Glutamatergic neuron (in vitro differentiated cells): ENCODE measurements at regions not wholly inside any gene's neighbourhood (a gene's known extent, or its start where the extent isn't known, plus 50 kb on each side); places are given as distances from the start of the nearest gene placed in this dataset.
"Not testable (repeated sequence)": the region's sequence is repeated elsewhere in the genome, so short reads cannot be mapped to it uniquely, and the experiment has no call there.

ENCODE experiments used
- DNase-seq: peaks from one replicate; pipeline ENCODE4 v3.0.0; 2022
- H3K27ac Mint-ChIP-seq: one replicate; pipeline ENCODE4 v1.8.0; 2020; ENCODE audit warnings: mild to moderate bottlenecking, mixed read lengths, inconsistent platforms; ENCODE audit not compliant: unreplicated experiment
- H3K27me3 Mint-ChIP-seq: one replicate; pipeline ENCODE4 v1.8.0; 2020; ENCODE audit warnings: mild to moderate bottlenecking, moderate library complexity, mixed read lengths, inconsistent platforms; ENCODE audit not compliant: unreplicated experiment
- H3K36me3 Mint-ChIP-seq: one replicate; pipeline ENCODE4 v1.8.0; 2020; ENCODE audit warnings: mild to moderate bottlenecking, mixed read lengths, inconsistent platforms; ENCODE audit not compliant: unreplicated experiment
- H3K4me1 Mint-ChIP-seq: one replicate; pipeline ENCODE4 v1.8.0; 2020; ENCODE audit warnings: mild to moderate bottlenecking, low read depth, mixed read lengths, inconsistent platforms; ENCODE audit not compliant: unreplicated experiment
- H3K4me3 Mint-ChIP-seq: one replicate; pipeline ENCODE4 v1.8.0; 2020; ENCODE audit warnings: mild to moderate bottlenecking, mixed read lengths, inconsistent platforms; ENCODE audit not compliant: unreplicated experiment
- H3K9me3 Mint-ChIP-seq: one replicate; pipeline ENCODE4 v1.8.0; 2020; ENCODE audit warnings: mild to moderate bottlenecking, moderate library complexity, mixed read lengths, inconsistent platforms; ENCODE audit not compliant: unreplicated experiment
- TF ChIP-seq, protein P1 (sequence below): fragments of 200-600 bp; sonication (generic); IDR thresholded peaks from one replicate; pipeline ENCODE4 v1.5.0; 2021; ENCODE audit not compliant: partially characterized antibody, unreplicated experiment

DNA sequence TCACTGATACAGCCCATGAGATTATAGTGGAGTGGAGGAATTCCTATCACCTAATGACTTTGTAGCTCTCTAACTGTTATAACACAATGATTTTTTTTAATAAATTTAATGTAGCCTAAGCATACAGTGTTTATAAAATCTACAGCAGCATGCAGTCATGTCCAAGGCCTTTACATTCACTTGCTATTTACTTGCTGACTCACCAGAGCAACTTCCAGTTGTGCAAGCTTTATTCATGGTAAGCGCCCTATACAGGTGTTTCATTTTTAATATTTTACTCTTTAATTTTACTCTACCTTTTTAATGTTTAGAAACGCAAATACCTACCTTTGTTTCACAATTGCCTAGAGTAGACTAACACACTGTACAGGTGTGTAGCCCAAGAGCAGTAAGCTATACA, 1652.2 kb downstream of the BRINP3 start:
- no peak overlapping the region for H3K4me3 Mint-ChIP-seq
- no peaks in the 10 kb centered on the region for H3K27me3 Mint-ChIP-seq
- H3K9me3 Mint-ChIP-seq = no peaks in the 10 kb centered on the region
- peaks cover 6% of the 10 kb centered on the region for H3K4me1 Mint-ChIP-seq
- H3K27ac Mint-ChIP-seq = no peak overlapping the region
- no peaks in the 10 kb centered on the region for H3K36me3 Mint-ChIP-seq
- TF ChIP-seq, protein P1, sequence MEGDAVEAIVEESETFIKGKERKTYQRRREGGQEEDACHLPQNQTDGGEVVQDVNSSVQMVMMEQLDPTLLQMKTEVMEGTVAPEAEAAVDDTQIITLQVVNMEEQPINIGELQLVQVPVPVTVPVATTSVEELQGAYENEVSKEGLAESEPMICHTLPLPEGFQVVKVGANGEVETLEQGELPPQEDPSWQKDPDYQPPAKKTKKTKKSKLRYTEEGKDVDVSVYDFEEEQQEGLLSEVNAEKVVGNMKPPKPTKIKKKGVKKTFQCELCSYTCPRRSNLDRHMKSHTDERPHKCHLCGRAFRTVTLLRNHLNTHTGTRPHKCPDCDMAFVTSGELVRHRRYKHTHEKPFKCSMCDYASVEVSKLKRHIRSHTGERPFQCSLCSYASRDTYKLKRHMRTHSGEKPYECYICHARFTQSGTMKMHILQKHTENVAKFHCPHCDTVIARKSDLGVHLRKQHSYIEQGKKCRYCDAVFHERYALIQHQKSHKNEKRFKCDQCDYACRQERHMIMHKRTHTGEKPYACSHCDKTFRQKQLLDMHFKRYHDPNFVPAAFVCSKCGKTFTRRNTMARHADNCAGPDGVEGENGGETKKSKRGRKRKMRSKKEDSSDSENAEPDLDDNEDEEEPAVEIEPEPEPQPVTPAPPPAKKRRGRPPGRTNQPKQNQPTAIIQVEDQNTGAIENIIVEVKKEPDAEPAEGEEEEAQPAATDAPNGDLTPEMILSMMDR = no peak
- DNase-seq = no peak

DNA sequence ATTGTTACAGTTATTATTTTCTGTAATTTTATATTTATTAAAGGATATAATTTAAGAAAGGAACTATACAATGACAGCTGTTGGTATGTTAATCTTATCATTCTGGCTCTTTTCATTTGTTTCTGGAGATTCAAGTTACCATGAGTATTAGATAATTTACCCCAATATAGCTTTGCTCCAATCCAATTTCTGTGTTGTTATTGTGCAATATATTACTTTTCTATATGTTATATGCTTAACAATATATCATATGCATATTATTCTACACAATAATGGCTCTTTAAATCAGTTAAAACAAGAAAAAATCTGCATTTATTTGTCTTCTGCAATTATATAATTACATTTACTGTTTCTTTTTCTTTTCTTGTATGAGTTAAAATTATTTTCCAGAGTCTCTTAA, 1650.9 kb downstream of the BRINP3 start:
- Mint-ChIP-seq H3K36me3 (no peaks in the 10 kb centered on the region), H3K4me3 (no peak overlapping the region)

DNA sequence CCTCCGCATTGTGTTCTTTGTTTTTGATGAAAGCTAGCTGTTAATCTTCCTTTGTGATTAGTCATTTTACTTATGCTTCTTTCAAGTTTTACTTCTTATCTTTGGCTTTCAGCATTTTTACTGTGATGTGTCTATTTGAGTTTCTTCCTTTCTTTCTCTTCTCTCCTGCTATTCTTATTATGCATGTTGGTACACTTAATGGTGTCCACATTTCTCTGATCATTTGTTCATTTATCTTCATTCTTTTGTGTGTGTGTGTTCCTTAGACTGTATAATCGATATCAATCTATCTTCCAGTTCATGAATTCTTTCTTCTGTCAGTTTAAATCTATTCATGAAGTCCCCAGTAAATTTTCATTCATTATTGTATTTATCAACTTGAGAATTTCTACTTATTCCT, 1650.3 kb downstream of the BRINP3 start:
- no peak for DNase-seq
- Mint-ChIP-seq H3K9me3 (no peaks in the 10 kb centered on the region), H3K36me3 (no peaks in the 10 kb centered on the region), H3K4me1 (no peaks in the 10 kb centered on the region), H3K27ac (peak overlapping the region; percentile 53), H3K4me3 (no peak overlapping the region), H3K27me3 (no peaks in the 10 kb centered on the region)
- TF ChIP-seq, protein P1 = no peak

More for the DNA sequence above, 1650.9 kb downstream of the BRINP3 start:
- Mint-ChIP-seq H3K4me1 (peaks cover 6% of the 10 kb centered on the region), H3K9me3 (no peaks in the 10 kb centered on the region), H3K27ac (no peak overlapping the region), H3K27me3 (no peaks in the 10 kb centered on the region)
- DNase-seq = no peak
- TF ChIP-seq, protein P1 = no peak

DNA sequence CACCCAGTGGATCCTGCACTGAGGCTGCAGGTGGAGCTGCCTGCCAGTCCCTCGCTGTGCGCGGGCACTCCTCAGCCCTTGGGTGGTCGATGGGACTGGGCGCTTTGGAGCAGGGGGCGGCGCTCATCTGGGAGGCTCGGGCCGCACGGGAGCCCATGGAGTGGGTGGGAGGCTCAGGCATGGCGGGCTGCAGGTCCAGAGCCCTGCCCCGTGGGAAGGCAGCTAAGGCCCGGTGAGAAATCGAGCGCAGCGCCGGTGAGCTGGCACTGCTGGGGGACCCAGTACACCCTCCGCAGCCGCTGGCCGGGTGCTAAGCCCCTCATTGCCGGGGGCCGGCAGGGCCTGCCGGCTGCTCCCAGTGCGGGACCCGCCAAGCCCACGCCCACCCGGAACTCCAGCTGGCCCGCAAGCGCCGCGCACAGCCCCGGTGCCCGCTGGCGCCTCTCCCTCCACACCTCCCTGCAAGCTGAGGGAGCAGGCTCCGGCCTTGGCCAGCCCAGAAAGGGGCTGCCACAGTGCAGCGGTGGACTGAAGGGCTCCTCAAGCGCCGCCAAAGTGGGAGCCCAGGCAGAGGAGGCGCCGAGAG, 1636.5 kb downstream of the BRINP3 start:
- not testable (repeated sequence) for H3K4me1 Mint-ChIP-seq, DNase-seq, H3K9me3 Mint-ChIP-seq, H3K4me3 Mint-ChIP-seq, H3K27me3 Mint-ChIP-seq, H3K36me3 Mint-ChIP-seq, H3K27ac Mint-ChIP-seq

DNA sequence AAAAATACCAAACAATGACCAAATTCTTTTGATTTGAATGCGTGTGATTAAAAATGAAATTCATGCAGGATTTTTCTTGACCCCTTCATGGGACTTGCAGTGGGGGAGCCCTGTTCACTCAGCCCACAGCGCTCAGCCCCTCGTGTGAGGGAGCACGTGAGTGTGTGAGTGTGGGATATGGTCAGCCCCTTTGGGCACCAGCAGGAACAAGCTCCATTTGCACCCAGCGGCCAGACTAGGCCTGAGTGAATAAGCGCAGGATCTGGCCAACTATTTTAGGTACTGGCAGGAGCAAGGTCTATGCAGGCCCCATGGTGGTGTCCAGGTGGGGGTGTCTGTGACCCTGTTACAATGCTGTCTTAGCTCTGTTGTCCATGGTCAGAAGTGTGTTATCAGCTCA, 1631.2 kb downstream of the BRINP3 start:
- Mint-ChIP-seq H3K27me3 (peaks cover 2% of the 10 kb centered on the region), H3K36me3 (no peaks in the 10 kb centered on the region), H3K9me3 (no peaks in the 10 kb centered on the region), H3K27ac (no peak overlapping the region), H3K4me1 (peaks cover 5% of the 10 kb centered on the region), H3K4me3 (no peak overlapping the region)
- TF ChIP-seq, protein P1 = no peak
- DNase-seq = no peak
